Hepatocyte (in vitro differentiated cells): ENCODE measurements at regions not wholly inside any gene's neighbourhood (a gene's known extent, or its start where the extent isn't known, plus 50 kb on each side); places are given as distances from the start of the nearest gene placed in this dataset.

Experiments used
- DNase-seq: peaks from one replicate; pipeline ENCODE4 v3.0.0-alpha.2; 2016; ENCODE audit warnings: low spot score
- H2AFZ ChIP-seq: fragments of 200-600 bp; sonication (generic); 2 replicates; pipeline ENCODE4 v1.6.0; 2016; ENCODE audit warnings: antibody characterized with exemption, mild to moderate bottlenecking
- H3K27ac ChIP-seq: fragments of 200-600 bp; sonication (generic); 2 replicates; pipeline ENCODE4 v1.5.1; 2016; ENCODE audit warnings: mild to moderate bottlenecking
- H3K27me3 ChIP-seq: fragments of 200-600 bp; sonication (generic); 2 replicates; pipeline ENCODE4 v1.6.1; 2016
- H3K36me3 ChIP-seq: fragments of 200-600 bp; sonication (generic); replicated peaks from 2 replicates; pipeline ENCODE4 v1.5.1; 2016; ENCODE audit warnings: low read depth; ENCODE audit not compliant: insufficient read depth
- H3K4me1 ChIP-seq: fragments of 200-600 bp; sonication (generic); 2 replicates; pipeline ENCODE4 v1.5.1; 2016; ENCODE audit warnings: mild to moderate bottlenecking, moderate library complexity; ENCODE audit not compliant: insufficient read depth
- H3K4me2 ChIP-seq: fragments of 200-600 bp; sonication (generic); 2 replicates; pipeline ENCODE4 v1.6.0; 2016
- H3K4me3 ChIP-seq: fragments of 200-600 bp; sonication (generic); 2 replicates; pipeline ENCODE4 v1.5.1; 2016; ENCODE audit warnings: mild to moderate bottlenecking
- H3K79me2 ChIP-seq: fragments of 200-600 bp; sonication (generic); 2 replicates; pipeline ENCODE4 v1.6.0; 2017; ENCODE audit warnings: mild to moderate bottlenecking
- H3K9me2 ChIP-seq: fragments of 200-600 bp; sonication (generic); replicated peaks from 2 replicates; pipeline ENCODE4 v1.6.0; 2017; ENCODE audit warnings: mild to moderate bottlenecking; ENCODE audit not compliant: insufficient read depth
- H3K9me3 ChIP-seq: fragments of 200-600 bp; sonication (generic); 2 replicates; pipeline ENCODE4 v1.5.1; 2016; ENCODE audit warnings: low read depth, mild to moderate bottlenecking
- H4K20me1 ChIP-seq: fragments of 200-600 bp; sonication (generic); 2 replicates; pipeline ENCODE4 v1.6.0; 2016; ENCODE audit warnings: mild to moderate bottlenecking; ENCODE audit not compliant: insufficient read depth, poor library complexity, severe bottlenecking
- EZH2 ChIP-seq: fragments of 200-600 bp; sonication (generic); IDR thresholded peaks from 2 replicates; pipeline ENCODE4 v1.6.1; 2016; ENCODE audit warnings: antibody characterized with exemption, mild to moderate bottlenecking, borderline replicate concordance
- EZH2phosphoT487 ChIP-seq: fragments of 200-600 bp; sonication (generic); IDR thresholded peaks from one replicate; pipeline ENCODE4 v1.6.1; 2018; ENCODE audit warnings: antibody characterized with exemption, mild to moderate bottlenecking, low read depth, moderate library complexity; ENCODE audit not compliant: unreplicated experiment, severe bottlenecking
- WGBS: methylation state at CpG from one replicate; pipeline ENCODE4 v1.1.6; 2016; ENCODE audit warnings: low lambda C conversion rate; ENCODE audit errors: missing lambda C conversion rate; 5-methylcytosine and 5-hydroxymethylcytosine counted together
- TF ChIP-seq, protein P1 (sequence below): fragments of 200-600 bp; sonication (generic); IDR thresholded peaks from 2 replicates; pipeline ENCODE4 v1.5.1; 2016; ENCODE audit warnings: antibody characterized with exemption, mild to moderate bottlenecking; ENCODE audit not compliant: poor library complexity

DNA sequence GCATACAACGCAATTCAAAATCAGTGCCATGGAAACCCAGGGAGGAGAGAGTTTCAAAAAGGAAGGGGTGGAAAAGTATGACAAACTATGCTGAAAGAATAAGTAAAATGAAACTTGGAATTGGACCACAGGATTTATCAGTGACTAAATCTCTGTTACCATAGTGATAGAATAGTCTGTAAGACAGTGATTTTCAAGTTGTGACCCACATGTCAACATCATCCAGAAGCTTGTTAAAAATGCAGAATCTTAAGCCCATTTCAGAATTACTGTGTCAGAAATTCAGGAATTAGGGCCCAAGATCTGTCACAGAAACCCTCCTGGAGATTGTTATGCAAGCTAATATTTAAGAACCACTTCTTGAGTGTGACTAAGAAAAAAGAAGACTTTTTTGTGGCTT is 417.7 kb upstream of the JAG1 start:
- H3K4me2 ChIP-seq = no peak overlapping the region
- 86% methylated on average over 1 of the region's 1 CpG for WGBS
- TF ChIP-seq EZH2 (no peak), EZH2phosphoT487 (no peak)
- TF ChIP-seq, protein P1, sequence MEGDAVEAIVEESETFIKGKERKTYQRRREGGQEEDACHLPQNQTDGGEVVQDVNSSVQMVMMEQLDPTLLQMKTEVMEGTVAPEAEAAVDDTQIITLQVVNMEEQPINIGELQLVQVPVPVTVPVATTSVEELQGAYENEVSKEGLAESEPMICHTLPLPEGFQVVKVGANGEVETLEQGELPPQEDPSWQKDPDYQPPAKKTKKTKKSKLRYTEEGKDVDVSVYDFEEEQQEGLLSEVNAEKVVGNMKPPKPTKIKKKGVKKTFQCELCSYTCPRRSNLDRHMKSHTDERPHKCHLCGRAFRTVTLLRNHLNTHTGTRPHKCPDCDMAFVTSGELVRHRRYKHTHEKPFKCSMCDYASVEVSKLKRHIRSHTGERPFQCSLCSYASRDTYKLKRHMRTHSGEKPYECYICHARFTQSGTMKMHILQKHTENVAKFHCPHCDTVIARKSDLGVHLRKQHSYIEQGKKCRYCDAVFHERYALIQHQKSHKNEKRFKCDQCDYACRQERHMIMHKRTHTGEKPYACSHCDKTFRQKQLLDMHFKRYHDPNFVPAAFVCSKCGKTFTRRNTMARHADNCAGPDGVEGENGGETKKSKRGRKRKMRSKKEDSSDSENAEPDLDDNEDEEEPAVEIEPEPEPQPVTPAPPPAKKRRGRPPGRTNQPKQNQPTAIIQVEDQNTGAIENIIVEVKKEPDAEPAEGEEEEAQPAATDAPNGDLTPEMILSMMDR = no peak
- H3K9me3 ChIP-seq = no peaks in the 10 kb centered on the region
- no peaks in the 10 kb centered on the region for H3K9me2 ChIP-seq
- H3K27me3 ChIP-seq = no peaks in the 10 kb centered on the region
- H3K4me3 ChIP-seq = no peak overlapping the region
- DNase-seq = no peak
- H3K27ac ChIP-seq = no peak overlapping the region
- no peak overlapping the region for H2AFZ ChIP-seq
- no peaks in the 10 kb centered on the region for H3K4me1 ChIP-seq
- H3K36me3 ChIP-seq = no peaks in the 10 kb centered on the region
- no peaks in the 10 kb centered on the region for H3K79me2 ChIP-seq
- H4K20me1 ChIP-seq = no peaks in the 10 kb centered on the region

DNA sequence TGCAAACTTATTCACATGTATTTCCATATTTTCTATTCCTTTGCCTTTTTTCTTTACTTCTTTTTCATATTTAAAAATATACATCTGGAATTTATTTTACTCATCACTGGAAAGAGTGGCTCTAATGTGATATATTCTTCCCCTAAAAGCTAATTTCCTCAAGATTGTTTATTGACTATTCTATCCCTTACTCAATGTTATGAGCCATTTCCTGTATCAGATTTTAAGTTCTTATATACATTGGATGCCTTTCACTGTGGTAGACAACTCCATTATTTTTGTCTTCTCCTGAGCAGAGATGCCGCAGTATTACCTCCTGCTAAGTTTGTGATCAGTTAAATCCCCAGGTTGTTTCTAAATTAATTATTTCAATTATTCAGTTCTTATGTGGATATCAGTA is 418.4 kb upstream of the JAG1 start:
- TF ChIP-seq EZH2 = no peak
- no peak for TF ChIP-seq EZH2phosphoT487
- TF ChIP-seq, protein P1 = no peak
- Histone ChIP-seq H3K9me3 (no peaks in the 10 kb centered on the region), H3K4me2 (no peak overlapping the region), H3K4me1 (no peaks in the 10 kb centered on the region), H3K79me2 (no peaks in the 10 kb centered on the region), H3K27ac (no peak overlapping the region), H3K36me3 (no peaks in the 10 kb centered on the region), H2AFZ (no peak overlapping the region), H3K9me2 (no peaks in the 10 kb centered on the region), H4K20me1 (no peaks in the 10 kb centered on the region), H3K27me3 (no peaks in the 10 kb centered on the region), H3K4me3 (no peak overlapping the region)
- WGBS = 74% methylated on average over 1 of the region's 1 CpG
- no peak for DNase-seq

DNA sequence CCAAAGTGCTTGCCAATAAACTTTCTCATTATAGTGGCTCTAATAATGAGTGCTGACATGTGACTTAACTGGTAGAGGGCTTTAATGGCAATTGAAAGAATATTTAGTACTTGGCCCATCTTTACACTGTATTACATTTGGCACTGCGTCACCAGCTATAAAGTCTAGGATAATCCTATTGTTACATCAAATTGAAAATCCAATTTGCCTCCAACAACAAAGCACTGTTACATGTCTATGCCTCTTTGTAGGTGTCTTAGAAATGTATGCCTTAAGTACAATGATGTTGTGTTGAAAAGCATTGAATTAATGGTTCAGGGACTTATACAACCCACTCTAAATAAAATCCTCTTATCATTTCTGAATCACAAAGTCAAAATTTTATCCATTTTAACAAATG is 420.4 kb upstream of the JAG1 start:
- no peaks in the 10 kb centered on the region for H3K9me2 ChIP-seq
- 83% methylated on average over 1 of the region's 1 CpG for WGBS
- no peaks in the 10 kb centered on the region for H3K79me2 ChIP-seq
- H3K4me2 ChIP-seq = no peak overlapping the region
- H3K27me3 ChIP-seq = no peaks in the 10 kb centered on the region
- H3K27ac ChIP-seq = no peak overlapping the region
- H3K4me3 ChIP-seq = no peak overlapping the region
- TF ChIP-seq EZH2phosphoT487 (no peak), EZH2 (no peak)
- TF ChIP-seq, protein P1 = no peak
- no peaks in the 10 kb centered on the region for H3K4me1 ChIP-seq
- H3K36me3 ChIP-seq = no peaks in the 10 kb centered on the region
- H4K20me1 ChIP-seq = no peaks in the 10 kb centered on the region
- no peak for DNase-seq
- no peaks in the 10 kb centered on the region for H3K9me3 ChIP-seq
- no peak overlapping the region for H2AFZ ChIP-seq

DNA sequence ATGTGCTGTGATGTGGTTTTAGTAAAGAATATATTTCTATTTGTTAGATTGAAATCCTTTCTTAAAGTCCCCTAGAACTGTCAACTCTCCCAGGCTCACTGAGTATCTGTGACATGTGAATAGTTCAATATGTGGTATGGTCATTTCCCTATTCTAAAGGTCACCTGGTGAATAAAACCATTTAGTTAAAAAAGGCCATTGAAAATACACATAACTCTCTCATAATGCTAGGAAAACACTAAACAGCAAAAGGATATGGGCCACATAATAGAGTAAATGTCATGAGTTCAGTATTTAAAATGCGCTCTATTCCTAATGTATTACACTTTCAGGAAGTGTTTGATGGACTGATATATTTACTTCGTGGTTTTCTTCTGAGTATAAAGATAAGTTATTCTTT is 420.9 kb upstream of the JAG1 start:
- WGBS = 81% methylated on average over 2 of the region's 2 CpGs
- Histone ChIP-seq H3K9me3 (no peaks in the 10 kb centered on the region), H2AFZ (no peak overlapping the region), H3K9me2 (no peaks in the 10 kb centered on the region), H3K4me3 (no peak overlapping the region), H3K79me2 (no peaks in the 10 kb centered on the region), H4K20me1 (no peaks in the 10 kb centered on the region), H3K4me2 (no peak overlapping the region), H3K27me3 (no peaks in the 10 kb centered on the region), H3K27ac (no peak overlapping the region), H3K4me1 (no peaks in the 10 kb centered on the region), H3K36me3 (no peaks in the 10 kb centered on the region)
- no peak for DNase-seq
- TF ChIP-seq EZH2phosphoT487 (no peak), EZH2 (no peak)
- TF ChIP-seq, protein P1 = no peak
